ENCODE measurements at regions not wholly inside any gene's neighbourhood (a gene's known extent, or its start where the extent isn't known, plus 50 kb on each side); places are given as distances from the start of the nearest gene placed in this dataset.

DNA sequence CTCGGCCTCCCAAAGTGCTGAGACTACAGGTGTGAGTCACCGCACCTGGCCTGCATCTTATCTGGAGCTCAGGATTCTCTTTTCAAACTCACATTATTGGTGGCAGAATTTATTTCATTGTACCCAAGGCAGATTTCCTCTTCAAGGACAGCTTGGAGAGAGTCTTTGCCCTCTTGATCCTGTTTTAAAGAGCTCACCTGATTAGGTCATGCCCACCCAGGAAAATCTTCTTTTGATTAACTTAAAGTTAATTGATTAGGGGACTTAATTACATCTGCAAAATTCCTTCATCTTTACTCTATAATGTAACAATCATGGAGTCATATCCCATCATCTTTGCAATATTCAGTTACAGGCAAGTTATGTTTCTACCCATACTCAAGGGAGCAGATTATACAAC, 346.4 kb downstream of the EPHA4 start:
- H3K4me3 ChIP-seq (ENCODE audit: low read depth, low read length), result no peak overlapping the region
- DNase-seq (ENCODE audit: low read depth), result no peak
- TF ChIP-seq, protein P1, sequence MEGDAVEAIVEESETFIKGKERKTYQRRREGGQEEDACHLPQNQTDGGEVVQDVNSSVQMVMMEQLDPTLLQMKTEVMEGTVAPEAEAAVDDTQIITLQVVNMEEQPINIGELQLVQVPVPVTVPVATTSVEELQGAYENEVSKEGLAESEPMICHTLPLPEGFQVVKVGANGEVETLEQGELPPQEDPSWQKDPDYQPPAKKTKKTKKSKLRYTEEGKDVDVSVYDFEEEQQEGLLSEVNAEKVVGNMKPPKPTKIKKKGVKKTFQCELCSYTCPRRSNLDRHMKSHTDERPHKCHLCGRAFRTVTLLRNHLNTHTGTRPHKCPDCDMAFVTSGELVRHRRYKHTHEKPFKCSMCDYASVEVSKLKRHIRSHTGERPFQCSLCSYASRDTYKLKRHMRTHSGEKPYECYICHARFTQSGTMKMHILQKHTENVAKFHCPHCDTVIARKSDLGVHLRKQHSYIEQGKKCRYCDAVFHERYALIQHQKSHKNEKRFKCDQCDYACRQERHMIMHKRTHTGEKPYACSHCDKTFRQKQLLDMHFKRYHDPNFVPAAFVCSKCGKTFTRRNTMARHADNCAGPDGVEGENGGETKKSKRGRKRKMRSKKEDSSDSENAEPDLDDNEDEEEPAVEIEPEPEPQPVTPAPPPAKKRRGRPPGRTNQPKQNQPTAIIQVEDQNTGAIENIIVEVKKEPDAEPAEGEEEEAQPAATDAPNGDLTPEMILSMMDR (IDR thresholded peaks at IDR 0.05; ENCODE audit: insufficient read depth, low read depth, low read length), result no peak

DNA sequence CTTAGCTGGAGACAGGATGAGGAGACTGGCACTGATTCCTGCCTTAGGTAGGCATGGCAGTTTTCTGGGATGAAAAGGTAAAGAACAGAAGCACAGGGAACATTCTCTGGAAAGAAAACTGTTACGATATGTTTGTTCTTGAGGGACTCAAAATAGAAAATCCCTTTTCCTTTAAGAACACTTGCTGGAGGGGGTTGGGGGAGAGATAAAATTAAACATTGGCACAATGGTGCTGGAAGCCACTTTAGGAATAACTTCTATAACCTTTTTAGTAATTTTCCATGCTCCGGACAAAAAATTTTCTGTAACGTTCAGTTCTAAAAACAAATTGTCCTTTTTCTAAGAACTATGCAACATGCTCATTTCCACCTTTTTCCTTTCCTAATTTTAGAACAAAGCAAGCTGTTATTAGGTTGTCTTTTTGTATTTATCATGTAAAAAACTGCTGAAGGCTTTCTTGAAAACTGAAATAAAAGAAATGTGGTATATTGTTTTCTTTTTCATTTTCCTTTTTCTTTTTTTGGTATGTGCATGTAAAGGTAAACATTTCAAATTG, 343.8 kb downstream of the EPHA4 start:
- no peak for DNase-seq (ENCODE audit: low read depth)
- TF ChIP-seq, protein P1 (IDR thresholded peaks at IDR 0.05; ENCODE audit: insufficient read depth, low read depth, low read length), result no peak
- H3K4me3 ChIP-seq (ENCODE audit: low read depth, low read length), result no peak overlapping the region

DNA sequence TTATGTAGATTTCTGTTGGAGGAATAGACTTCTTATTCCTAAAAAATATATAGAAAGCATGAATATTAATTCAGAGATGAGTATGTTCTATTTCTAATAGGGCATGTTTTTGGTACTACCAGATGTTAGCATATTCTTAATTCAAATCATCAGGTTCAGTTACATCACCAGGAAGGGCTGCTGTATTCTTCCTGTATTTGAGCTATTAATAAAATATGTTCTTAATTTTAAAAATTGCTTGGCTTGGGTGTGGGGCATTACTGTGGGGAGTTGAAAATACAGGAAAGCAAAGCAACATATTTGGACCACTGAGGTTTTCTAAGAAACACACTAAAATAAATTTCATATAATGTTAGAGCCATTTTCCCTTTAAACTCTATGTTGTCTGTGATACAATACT, 343.0 kb downstream of the EPHA4 start:
- H3K4me3 ChIP-seq (ENCODE audit: low read depth, low read length), result no peak overlapping the region
- TF ChIP-seq, protein P1 (IDR thresholded peaks at IDR 0.05; ENCODE audit: insufficient read depth, low read depth, low read length), result no peak
- no peak for DNase-seq (ENCODE audit: low read depth)

DNA sequence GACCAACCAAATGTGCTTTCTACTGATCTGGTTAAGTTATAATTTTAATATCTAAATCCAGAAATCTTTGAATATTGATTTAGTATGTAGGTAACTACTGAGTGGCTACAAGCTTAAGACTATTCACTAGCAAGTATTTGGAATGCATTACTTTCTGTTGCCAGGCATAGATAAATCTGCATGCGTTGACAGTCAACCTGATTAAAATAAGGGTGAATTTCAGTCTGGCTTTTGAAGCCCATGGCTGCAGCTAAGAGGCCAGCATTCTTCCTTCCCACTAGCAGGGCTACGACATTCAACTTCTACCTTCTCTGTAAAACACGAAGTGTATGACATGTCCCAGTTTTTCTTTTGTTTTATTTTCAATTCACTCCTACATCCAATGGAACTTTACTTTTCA, 340.6 kb downstream of the EPHA4 start:
- TF ChIP-seq, protein P1 (IDR thresholded peaks at IDR 0.05; ENCODE audit: insufficient read depth, low read depth, low read length), result no peak
- DNase-seq (ENCODE audit: low read depth), result no peak
- no peak overlapping the region for H3K4me3 ChIP-seq (ENCODE audit: low read depth, low read length)

DNA sequence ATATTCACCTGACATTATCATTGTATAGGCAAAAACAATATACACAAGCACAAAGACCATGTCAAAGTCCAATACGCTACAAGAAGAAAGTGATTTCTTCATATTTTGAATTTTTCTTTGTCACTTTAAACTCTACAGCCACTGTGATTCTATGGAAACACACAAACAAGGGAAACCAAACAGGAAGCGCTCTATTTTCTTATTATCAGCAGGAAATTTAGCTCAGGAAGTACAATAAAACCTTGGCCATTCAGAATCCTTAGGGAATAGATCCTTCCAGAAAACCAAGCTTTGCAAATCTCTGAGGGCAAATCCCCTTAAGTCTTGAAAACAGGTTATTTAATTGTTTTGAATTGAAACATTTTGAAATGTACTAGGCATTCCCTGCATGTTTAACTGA, 336.2 kb downstream of the EPHA4 start:
- TF ChIP-seq, protein P1 (IDR thresholded peaks at IDR 0.05; ENCODE audit: insufficient read depth, low read depth, low read length), result no peak
- H3K4me3 ChIP-seq (ENCODE audit: low read depth, low read length), result no peak overlapping the region
- DNase-seq (ENCODE audit: low read depth), result no peak

DNA sequence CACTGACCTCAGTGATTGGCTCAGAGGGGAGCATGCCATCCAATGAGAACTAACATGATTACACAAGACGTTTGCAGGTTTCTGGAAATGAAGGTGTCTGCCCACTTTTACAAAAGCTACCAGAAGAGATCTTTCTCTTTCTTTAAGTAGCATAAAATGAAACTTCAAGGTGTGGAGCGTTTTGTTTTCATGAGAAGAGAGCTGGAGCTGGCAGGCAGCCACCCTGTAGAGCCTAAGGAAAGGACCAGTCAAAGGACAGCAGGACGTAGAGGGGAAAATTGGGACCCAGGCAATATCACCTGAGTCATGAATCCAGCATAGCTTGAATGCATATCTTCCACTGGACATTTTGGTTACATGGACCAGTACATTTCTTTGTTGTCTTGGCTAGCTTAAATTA, 331.0 kb downstream of the EPHA4 start:
- H3K4me3 ChIP-seq (ENCODE audit: low read depth, low read length), result no peak overlapping the region
- TF ChIP-seq, protein P1 (IDR thresholded peaks at IDR 0.05; ENCODE audit: insufficient read depth, low read depth, low read length), result no peak
- no peak for DNase-seq (ENCODE audit: low read depth)

DNA sequence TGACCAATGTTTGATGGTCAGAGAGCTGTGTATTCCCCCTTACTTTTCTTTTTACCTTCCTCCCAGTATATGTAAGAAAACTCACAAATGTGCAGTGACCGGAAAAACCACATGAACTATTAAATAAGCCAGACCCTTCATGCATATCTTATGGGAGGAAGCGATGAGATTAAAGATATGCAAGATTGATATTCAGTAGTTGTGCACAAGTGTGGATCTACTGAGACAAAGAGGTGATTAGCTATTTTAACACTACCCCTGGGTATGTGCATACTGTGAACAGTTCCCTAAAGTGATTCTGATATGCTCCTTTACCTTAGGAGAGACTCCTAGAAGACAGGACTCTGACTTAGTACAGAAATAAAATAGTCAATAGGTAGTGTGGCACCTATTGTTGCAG, 328.3 kb downstream of the EPHA4 start:
- TF ChIP-seq, protein P1 (IDR thresholded peaks at IDR 0.05; ENCODE audit: insufficient read depth, low read depth, low read length), result no peak
- DNase-seq (ENCODE audit: low read depth), result no peak
- no peak overlapping the region for H3K4me3 ChIP-seq (ENCODE audit: low read depth, low read length)
